Type B pancreatic cell (in vitro differentiated cells): ENCODE measurements at regions not wholly inside any gene's neighbourhood (a gene's known extent, or its start where the extent isn't known, plus 50 kb on each side); places are given as distances from the start of the nearest gene placed in this dataset.

Experiments
- DNase-seq: peaks from one replicate; pipeline ENCODE4 v3.0.0; 2021; ENCODE audit warnings: mixed read lengths; ENCODE audit not compliant: unreplicated experiment; ENCODE audit errors: extremely low spot score
- H3K27ac Mint-ChIP-seq: 2 replicates; pipeline ENCODE4 v1.8.0; 2021; ENCODE audit warnings: mild to moderate bottlenecking, mixed read lengths
- H3K27me3 Mint-ChIP-seq: 2 replicates; pipeline ENCODE4 v1.8.0; 2021; ENCODE audit warnings: mixed read lengths
- H3K36me3 Mint-ChIP-seq: 2 replicates; pipeline ENCODE4 v1.8.0; 2021; ENCODE audit warnings: mixed read lengths
- H3K4me1 Mint-ChIP-seq: one replicate; pipeline ENCODE4 v1.8.0; 2021; ENCODE audit warnings: mixed read lengths; ENCODE audit not compliant: unreplicated experiment
- H3K4me3 Mint-ChIP-seq: 2 replicates; pipeline ENCODE4 v1.8.0; 2021; ENCODE audit warnings: mild to moderate bottlenecking, mixed read lengths
- H3K9me3 Mint-ChIP-seq: 2 replicates; pipeline ENCODE4 v1.8.0; 2021; ENCODE audit warnings: mixed read lengths
- TF ChIP-seq, protein P1 (sequence below): fragments of 200-600 bp; sonication (generic); conservative IDR thresholded peaks from 2 replicates; pipeline ENCODE4 v1.5.0; 2021; ENCODE audit warnings: antibody characterized with exemption, mild to moderate bottlenecking

GRCh38 chr3:176079785-176080184 lies 1117.5 kb downstream of the TBL1XR1 start:
- Mint-ChIP-seq H3K4me3 (no peak overlapping the region), H3K36me3 (no peaks in the 10 kb centered on the region), H3K9me3 (no peaks in the 10 kb centered on the region), H3K27ac (no peak overlapping the region), H3K27me3 (no peaks in the 10 kb centered on the region), H3K4me1 (no peaks in the 10 kb centered on the region)
- TF ChIP-seq, protein P1, sequence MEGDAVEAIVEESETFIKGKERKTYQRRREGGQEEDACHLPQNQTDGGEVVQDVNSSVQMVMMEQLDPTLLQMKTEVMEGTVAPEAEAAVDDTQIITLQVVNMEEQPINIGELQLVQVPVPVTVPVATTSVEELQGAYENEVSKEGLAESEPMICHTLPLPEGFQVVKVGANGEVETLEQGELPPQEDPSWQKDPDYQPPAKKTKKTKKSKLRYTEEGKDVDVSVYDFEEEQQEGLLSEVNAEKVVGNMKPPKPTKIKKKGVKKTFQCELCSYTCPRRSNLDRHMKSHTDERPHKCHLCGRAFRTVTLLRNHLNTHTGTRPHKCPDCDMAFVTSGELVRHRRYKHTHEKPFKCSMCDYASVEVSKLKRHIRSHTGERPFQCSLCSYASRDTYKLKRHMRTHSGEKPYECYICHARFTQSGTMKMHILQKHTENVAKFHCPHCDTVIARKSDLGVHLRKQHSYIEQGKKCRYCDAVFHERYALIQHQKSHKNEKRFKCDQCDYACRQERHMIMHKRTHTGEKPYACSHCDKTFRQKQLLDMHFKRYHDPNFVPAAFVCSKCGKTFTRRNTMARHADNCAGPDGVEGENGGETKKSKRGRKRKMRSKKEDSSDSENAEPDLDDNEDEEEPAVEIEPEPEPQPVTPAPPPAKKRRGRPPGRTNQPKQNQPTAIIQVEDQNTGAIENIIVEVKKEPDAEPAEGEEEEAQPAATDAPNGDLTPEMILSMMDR: no peak
- no peak for DNase-seq

DNA sequence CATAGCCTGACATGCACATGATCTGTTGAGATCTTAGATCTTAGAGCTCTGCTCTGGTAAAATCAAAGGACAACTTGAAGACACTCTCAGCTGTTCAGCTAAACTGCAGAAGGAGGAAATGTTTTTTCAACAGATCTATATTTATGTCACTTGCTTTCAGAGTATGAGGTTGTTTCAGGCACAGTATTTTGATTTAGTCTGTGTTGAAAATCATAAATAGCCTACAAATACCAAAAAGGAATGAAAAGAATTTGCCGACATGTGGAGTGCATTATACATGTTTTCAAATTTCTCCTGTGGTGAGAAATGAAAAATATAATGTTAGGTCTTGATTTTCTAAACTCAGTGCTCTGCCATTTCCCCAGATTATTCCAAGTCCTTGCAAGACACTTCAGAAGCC lies 1118.4 kb downstream of the TBL1XR1 start:
- no peaks in the 10 kb centered on the region for H3K27me3 Mint-ChIP-seq
- no peak overlapping the region for H3K27ac Mint-ChIP-seq
- TF ChIP-seq, protein P1: no peak
- H3K4me1 Mint-ChIP-seq: no peaks in the 10 kb centered on the region
- no peaks in the 10 kb centered on the region for H3K36me3 Mint-ChIP-seq
- no peaks in the 10 kb centered on the region for H3K9me3 Mint-ChIP-seq
- no peak overlapping the region for H3K4me3 Mint-ChIP-seq
- DNase-seq: no peak

- H3K27me3 Mint-ChIP-seq: no peaks in the 10 kb centered on the region
- DNase-seq: no peak
- H3K4me3 Mint-ChIP-seq: no peak overlapping the region
- no peaks in the 10 kb centered on the region for H3K4me1 Mint-ChIP-seq
- no peaks in the 10 kb centered on the region for H3K9me3 Mint-ChIP-seq
- H3K27ac Mint-ChIP-seq: no peak overlapping the region
- no peaks in the 10 kb centered on the region for H3K36me3 Mint-ChIP-seq
- TF ChIP-seq, protein P1: no peak
These were observed 1121.8 kb downstream of the TBL1XR1 start for GRCh38 chr3:176075491-176075890.

GRCh38 chr3:176075046-176075445 lies 1122.2 kb downstream of the TBL1XR1 start:
- Mint-ChIP-seq H3K36me3 (no peaks in the 10 kb centered on the region), H3K4me3 (no peak overlapping the region), H3K27me3 (no peaks in the 10 kb centered on the region), H3K4me1 (no peaks in the 10 kb centered on the region), H3K9me3 (no peaks in the 10 kb centered on the region), H3K27ac (no peak overlapping the region)
- no peak for DNase-seq
- TF ChIP-seq, protein P1: no peak

GRCh38 chr3:176074096-176074495 lies 1123.2 kb downstream of the TBL1XR1 start:
- Mint-ChIP-seq H3K36me3 (no peaks in the 10 kb centered on the region), H3K9me3 (no peaks in the 10 kb centered on the region), H3K4me1 (no peaks in the 10 kb centered on the region), H3K27ac (no peak overlapping the region), H3K4me3 (no peak overlapping the region), H3K27me3 (no peaks in the 10 kb centered on the region)
- TF ChIP-seq, protein P1: no peak
- no peak for DNase-seq

GRCh38 chr3:176071943-176072342 lies 1125.3 kb downstream of the TBL1XR1 start:
- Mint-ChIP-seq H3K27me3 (no peaks in the 10 kb centered on the region), H3K4me3 (no peak overlapping the region), H3K27ac (no peak overlapping the region), H3K9me3 (no peaks in the 10 kb centered on the region), H3K4me1 (no peaks in the 10 kb centered on the region), H3K36me3 (no peaks in the 10 kb centered on the region)
- TF ChIP-seq, protein P1: no peak
- no peak for DNase-seq
